Vagina (tissue), 2 donors: ENCODE measurements at regions not wholly inside any gene's neighbourhood (a gene's known extent, or its start where the extent isn't known, plus 50 kb on each side); places are given as distances from the start of the nearest gene placed in this dataset.

Experiments used
- POLR2A ChIP-seq, 2 donors: fragments of 450-650 bp; IDR thresholded peaks; one replicate each; pipeline ENCODE4 v1.6.1; 2017; ENCODE audit warnings: antibody characterized with exemption in 2 of 2, mild to moderate bottlenecking in 2 of 2, moderate library complexity in 2 of 2
- TF ChIP-seq, protein P1 (sequence below), 3 experiments: fragments of 450-650 bp in 2 of 3; fragments of 200-600 bp in 1 of 3; sonication (generic) in 1 of 3; IDR thresholded peaks; one replicate each; pipeline ENCODE4 v1.5.1; 2017 to 2019; ENCODE audit warnings: antibody characterized with exemption in 3 of 3, mild to moderate bottlenecking in 2 of 3, moderate library complexity in 2 of 3

GRCh38 chr18:25457126-25457525 is 105.2 kb upstream of the ZNF521 start:
- TF ChIP-seq, protein P1, sequence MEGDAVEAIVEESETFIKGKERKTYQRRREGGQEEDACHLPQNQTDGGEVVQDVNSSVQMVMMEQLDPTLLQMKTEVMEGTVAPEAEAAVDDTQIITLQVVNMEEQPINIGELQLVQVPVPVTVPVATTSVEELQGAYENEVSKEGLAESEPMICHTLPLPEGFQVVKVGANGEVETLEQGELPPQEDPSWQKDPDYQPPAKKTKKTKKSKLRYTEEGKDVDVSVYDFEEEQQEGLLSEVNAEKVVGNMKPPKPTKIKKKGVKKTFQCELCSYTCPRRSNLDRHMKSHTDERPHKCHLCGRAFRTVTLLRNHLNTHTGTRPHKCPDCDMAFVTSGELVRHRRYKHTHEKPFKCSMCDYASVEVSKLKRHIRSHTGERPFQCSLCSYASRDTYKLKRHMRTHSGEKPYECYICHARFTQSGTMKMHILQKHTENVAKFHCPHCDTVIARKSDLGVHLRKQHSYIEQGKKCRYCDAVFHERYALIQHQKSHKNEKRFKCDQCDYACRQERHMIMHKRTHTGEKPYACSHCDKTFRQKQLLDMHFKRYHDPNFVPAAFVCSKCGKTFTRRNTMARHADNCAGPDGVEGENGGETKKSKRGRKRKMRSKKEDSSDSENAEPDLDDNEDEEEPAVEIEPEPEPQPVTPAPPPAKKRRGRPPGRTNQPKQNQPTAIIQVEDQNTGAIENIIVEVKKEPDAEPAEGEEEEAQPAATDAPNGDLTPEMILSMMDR (IDR thresholded peaks at IDR 0.05) = no peak
- TF ChIP-seq POLR2A (IDR thresholded peaks at IDR 0.05) = no peak
